BE2C (cell line): ENCODE measurements at regions not wholly inside any gene's neighbourhood (a gene's known extent, or its start where the extent isn't known, plus 50 kb on each side); places are given as distances from the start of the nearest gene placed in this dataset.

Source experiments
- DNase-seq: peaks from one replicate; pipeline ENCODE4 v3.0.0-alpha.2; 2020
- H3K27me3 ChIP-seq: fragments of 250-450 bp; sonication (Bioruptor Pico); 2 replicates; pipeline ENCODE4 v1.5.1; 2020; ENCODE audit warnings: mild to moderate bottlenecking
- H3K36me3 ChIP-seq: fragments of 250-450 bp; sonication (Bioruptor Pico); 2 replicates; pipeline ENCODE4 v1.5.1; 2020; ENCODE audit warnings: mild to moderate bottlenecking
- H3K4me1 ChIP-seq: fragments of 250-450 bp; sonication (Bioruptor Pico); 2 replicates; pipeline ENCODE4 v1.5.1; 2020
- H3K4me3 ChIP-seq: 2 replicates; pipeline ENCODE4 v1.5.1; 2011; ENCODE audit warnings: low read depth, low read length
- H3K9me3 ChIP-seq: fragments of 250-450 bp; sonication (Bioruptor Pico); 2 replicates; pipeline ENCODE4 v1.5.1; 2020
- CTCF ChIP-seq: IDR thresholded peaks from 2 replicates; pipeline ENCODE4 v1.5.1; 2012; ENCODE audit warnings: mild to moderate bottlenecking, low read depth, low read length

GRCh38 chr2:234404957-234405356, 91.9 kb downstream of the ARL4C start:
- Histone ChIP-seq H3K4me1 (no peaks in the 10 kb centered on the region), H3K9me3 (no peaks in the 10 kb centered on the region), H3K4me3 (no peak overlapping the region), H3K27me3 (no peaks in the 10 kb centered on the region), H3K36me3 (no peaks in the 10 kb centered on the region)
- TF ChIP-seq CTCF, result no peak
- no peak for DNase-seq

GRCh38 chr2:234403751-234404150, 93.1 kb downstream of the ARL4C start:
- Histone ChIP-seq H3K36me3 (no peaks in the 10 kb centered on the region), H3K4me3 (no peak overlapping the region), H3K9me3 (no peaks in the 10 kb centered on the region), H3K4me1 (no peaks in the 10 kb centered on the region), H3K27me3 (no peaks in the 10 kb centered on the region)
- no peak for TF ChIP-seq CTCF
- DNase-seq, result no peak

DNA sequence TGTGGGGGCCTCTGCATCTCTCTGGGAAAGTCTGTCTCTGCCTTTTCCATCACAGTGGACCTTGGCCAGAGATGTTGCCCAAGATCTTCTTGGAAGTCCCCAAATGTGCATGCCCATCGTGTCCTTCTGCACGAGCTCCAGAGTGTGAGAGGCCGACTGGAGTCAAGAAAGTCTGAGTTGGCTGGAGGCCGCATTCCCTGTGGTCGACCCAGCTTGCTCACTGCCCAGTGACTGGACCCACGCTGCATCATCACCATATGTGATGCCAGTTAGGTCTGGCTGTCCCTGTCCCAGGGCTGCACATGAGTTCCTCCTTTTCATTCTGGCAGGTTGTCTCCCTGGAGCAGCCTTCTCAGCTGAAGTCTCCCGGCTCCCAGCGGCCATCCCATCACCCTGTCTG, 93.8 kb downstream of the ARL4C start:
- no peaks in the 10 kb centered on the region for H3K9me3 ChIP-seq
- no peaks in the 10 kb centered on the region for H3K36me3 ChIP-seq
- no peak overlapping the region for H3K4me3 ChIP-seq
- TF ChIP-seq CTCF, result no peak
- H3K4me1 ChIP-seq, result no peaks in the 10 kb centered on the region
- no peaks in the 10 kb centered on the region for H3K27me3 ChIP-seq
- no peak for DNase-seq

DNA sequence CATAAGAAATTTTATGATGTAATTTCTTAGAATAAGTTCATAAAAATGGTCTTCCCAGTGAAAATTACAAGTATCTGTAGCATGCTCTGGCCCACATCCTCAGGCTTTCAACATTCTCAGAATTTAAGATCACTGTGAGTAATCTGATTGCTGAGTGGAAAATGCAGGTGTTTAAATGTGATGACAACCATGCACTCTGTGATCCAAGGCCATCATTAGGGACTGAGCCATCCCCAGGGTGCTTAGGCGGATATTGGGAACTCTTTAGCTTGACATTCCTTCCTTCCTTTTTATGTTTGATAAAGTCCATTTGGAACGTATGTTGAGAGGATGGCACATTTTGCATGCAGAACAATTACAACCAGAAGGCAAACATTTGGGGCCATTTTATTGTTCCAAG, 95.5 kb downstream of the ARL4C start:
- Histone ChIP-seq H3K4me3 (no peak overlapping the region), H3K9me3 (no peaks in the 10 kb centered on the region), H3K36me3 (no peaks in the 10 kb centered on the region), H3K4me1 (no peaks in the 10 kb centered on the region), H3K27me3 (no peaks in the 10 kb centered on the region)
- DNase-seq, result no peak
- TF ChIP-seq CTCF, result no peak

DNA sequence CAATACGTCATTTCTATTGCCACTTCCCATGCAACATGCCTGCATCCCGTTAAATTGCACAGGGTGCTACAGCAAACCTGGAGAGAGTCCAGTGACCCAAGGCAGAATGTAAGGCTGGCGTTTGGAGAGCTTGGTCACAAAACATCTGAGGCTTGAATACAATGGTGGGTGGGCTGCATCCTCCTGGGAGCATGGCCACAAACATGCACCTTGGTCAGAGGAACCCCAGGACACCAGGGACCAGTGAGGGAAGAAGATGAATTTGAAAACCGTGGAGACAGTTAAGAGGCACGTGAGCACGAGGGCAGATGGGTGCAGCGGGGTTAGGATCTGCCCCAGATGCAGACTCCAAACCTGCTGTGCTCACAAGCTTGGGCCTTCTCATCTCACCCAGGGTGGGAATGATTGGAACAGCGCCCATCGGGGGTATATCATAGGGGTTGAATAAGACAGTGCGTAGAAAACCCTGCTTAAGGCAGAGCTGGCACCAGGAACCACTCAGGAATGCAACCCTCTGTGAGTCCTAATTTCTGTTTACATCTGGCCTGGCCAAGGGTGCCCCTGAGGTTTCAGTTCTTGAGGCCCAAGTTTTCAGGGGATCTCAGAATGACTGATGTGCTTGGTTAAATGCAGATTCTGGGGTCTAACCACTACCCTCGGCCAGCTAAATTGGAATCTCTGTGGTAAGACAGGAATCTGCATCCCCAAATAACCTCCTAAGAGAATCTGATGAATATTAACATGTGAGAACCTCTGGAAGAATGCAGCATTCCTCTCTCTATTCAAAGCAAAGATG, 97.2 kb downstream of the ARL4C start:
- Histone ChIP-seq H3K27me3 (no peaks in the 10 kb centered on the region), H3K36me3 (no peaks in the 10 kb centered on the region), H3K9me3 (no peaks in the 10 kb centered on the region), H3K4me3 (no peak overlapping the region), H3K4me1 (0 out of 2 replicates have a peak, but pooled peaks cover 3% of the 10 kb centered on the region)
- DNase-seq, result no peak
- TF ChIP-seq CTCF, result no peak

- 0 out of 2 replicates have a peak, but pooled peaks cover 3% of the 10 kb centered on the region for H3K4me1 ChIP-seq
- TF ChIP-seq CTCF, result no peak
- H3K36me3 ChIP-seq, result no peaks in the 10 kb centered on the region
- DNase-seq, result no peak
- H3K9me3 ChIP-seq, result no peaks in the 10 kb centered on the region
- no peaks in the 10 kb centered on the region; the same call in 1 of the 2 replicates for H3K27me3 ChIP-seq
- no peak overlapping the region for H3K4me3 ChIP-seq
Observed at GRCh38 chr2:234398531-234398930, 98.3 kb downstream of the ARL4C start.
